Stimulated activated CD8-positive, alpha-beta memory T cell treated with anti-CD3 and anti-CD28 coated beads, Interleukin-12 subunit alpha, Interleukin-12 subunit beta, amount 100 ng/mL, for 24 hours (primary cell): ENCODE measurements at regions not wholly inside any gene's neighbourhood (a gene's known extent, or its start where the extent isn't known, plus 50 kb on each side); places are given as distances from the start of the nearest gene placed in this dataset.

Experiments used
- DNase-seq: peaks from one replicate; pipeline ENCODE4 v3.0.0-alpha.2; 2020; ENCODE audit errors: extremely low read depth

DNA sequence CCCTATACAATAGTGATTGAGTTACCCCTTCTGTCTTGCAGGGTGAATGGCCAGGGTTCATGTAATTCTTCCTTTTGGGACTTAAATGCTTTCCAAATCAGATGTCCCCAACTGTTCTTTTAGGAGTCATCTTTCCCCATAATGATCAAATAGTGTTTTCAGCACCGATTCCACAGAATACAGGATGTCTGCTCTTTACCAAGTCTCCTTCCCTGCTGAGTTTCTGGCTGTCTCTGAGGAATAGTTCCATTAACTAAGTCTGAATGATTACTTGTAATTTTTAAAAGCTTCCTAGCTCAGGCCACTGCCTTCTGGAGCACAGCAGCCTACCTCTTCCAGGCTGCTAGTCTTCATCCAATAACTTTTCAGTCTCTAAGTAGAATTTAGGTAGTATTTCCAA lies 630.7 kb upstream of the ZNF608 start:
- DNase-seq = no peak

- no peak for DNase-seq
Measured at GRCh38 chr5:125381290-125381689, 634.9 kb upstream of the ZNF608 start.

DNA sequence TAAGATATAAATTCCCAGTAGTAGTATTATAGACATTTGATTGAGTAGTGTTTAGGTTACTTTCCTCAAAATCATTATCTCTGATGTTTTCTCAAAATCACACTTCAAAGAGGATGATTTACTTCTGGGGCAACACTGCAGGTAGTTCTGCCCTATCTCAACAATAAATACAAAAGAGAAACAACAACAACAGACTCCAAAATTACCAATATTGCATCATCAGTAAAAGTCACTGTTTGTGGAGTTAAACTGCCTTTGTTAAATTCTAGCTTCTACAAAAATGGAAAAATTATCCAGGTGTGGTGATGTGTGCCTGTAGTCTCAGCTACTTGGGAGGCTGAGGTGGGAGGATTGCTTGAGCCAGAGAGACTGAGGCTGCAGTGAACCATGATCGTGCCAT lies 637.6 kb upstream of the ZNF608 start:
- no peak for DNase-seq

DNA sequence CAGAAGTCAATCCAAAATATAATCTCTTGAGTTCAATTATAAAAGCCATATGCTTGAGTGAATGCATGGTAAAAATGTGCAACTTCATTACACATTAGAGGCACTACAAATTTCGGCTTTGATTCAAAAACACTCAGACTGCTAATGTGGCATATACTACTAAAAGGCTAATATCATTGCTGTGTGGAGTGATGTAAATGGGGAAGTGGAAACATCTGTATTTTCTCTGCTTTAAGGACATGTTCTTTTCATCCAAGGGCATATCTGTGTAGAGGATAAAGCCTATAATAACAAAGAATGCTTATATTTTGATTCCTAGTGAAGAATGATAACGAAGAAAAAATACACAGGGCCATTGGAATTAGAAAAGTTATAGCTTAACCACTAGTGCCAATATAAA lies 643.9 kb upstream of the ZNF608 start:
- no peak for DNase-seq

- no peak for DNase-seq
Measured at GRCh38 chr5:125393221-125393815, 646.9 kb upstream of the ZNF608 start.

DNA sequence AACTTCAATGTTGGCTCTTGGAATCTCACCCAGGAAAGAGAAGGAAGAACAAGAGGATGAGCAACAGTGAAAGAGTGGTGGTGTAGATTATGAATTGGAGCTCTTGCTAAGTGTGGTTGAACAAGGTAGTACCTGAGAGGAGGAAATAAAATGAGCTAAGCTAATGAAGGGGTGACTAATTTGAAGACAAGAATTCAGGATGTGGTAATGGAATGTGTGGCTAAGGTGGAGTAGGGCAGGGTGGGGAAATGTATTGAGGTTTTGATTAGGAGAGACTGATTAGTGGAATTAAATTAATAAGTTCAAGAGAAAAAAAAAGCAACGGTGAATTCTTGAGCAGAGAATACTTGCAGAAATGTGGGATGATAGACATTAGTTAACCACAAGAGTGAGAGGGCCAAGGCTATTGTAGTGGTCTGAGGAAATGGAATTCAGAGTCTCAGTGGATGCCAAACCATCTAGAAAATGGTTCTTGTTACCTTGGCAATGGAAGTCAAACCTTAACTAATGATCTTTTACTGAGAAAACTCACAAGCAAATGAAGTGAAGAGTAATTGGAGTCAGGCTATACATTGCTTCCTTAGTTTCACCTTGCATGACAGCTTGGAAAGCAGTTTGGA lies 648.3 kb upstream of the ZNF608 start:
- DNase-seq = no peak

GRCh38 chr5:125396462-125396861 lies 650.0 kb upstream of the ZNF608 start:
- DNase-seq = no peak

DNA sequence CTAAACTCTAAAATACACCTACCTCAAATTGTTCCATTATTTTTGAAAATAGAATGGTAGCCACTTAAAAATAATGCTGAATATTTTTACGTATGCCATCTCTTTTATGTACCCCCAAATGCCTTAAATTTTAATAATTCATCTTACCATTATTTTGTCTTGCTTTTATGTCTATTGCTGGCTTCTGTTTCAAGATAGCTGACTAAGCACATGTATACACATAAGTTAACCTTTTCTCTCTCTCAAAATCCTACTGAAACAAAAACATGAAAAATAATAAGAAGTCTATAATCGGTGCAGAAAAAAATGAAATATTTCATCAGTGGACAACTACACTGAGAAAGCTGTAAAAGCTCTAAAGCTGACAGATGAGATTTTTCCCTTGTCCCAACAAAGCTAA lies 652.0 kb upstream of the ZNF608 start:
- DNase-seq = no peak

DNA sequence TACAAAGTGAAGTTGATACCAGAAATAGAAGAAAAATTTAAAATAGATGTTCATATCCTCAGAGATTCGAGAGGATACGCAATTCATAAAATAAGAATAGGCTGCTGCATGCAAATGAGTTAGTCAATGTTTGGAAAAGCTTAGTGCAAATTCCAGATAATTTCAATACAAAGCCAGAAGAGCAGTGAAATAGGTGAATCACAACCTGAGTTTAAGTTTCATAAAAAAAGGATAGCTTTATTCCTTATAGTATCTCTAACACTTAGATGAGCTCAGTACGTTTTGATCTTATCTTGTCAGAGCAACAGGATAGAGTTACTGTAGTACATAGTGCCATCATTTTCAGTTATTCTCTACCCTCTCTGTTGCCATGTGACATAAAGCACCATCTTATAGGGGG lies 653.4 kb upstream of the ZNF608 start:
- DNase-seq = no peak

DNA sequence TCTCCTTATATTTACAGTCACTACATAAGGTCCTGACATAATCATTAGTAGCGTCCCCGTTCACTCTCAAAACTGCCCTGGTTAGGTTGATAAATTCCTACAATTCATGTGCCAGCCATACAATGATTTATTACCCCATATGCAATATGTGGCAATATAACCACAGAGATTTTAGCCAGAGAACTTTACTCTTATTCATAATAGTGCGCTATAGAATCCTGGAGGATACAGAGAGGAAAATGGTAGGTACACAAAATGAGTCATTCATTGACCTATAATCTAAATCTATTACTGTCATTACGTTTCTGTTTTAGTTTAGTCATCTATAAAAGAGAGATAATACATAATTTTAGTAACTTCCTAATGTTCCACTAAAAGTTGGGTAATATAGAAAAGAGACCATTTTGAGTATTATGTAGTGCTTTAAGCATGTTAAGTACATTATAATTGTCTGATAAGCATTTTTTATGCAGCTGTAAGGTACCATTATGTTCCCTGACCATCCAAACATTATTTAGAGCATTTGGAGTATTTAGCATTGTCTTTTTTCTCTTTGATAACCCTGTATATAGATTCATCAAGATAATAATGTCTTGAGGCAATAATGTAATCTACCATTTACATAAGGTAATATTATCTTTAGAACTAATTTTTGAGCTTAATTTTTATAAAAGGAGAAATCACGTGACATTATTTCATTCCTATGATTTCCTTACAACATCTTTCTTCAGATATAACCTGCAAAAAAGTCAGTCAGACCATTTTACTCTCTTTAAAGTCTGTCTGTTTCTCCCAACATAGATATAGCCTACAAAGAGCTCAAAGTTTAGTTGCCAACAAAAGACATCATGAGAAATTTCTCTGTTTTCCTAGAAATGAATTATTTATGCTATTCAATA lies 655.5 kb upstream of the ZNF608 start:
- DNase-seq = no peak

- DNase-seq = no peak
Measured at GRCh38 chr5:125402787-125403186, 656.3 kb upstream of the ZNF608 start.

DNA sequence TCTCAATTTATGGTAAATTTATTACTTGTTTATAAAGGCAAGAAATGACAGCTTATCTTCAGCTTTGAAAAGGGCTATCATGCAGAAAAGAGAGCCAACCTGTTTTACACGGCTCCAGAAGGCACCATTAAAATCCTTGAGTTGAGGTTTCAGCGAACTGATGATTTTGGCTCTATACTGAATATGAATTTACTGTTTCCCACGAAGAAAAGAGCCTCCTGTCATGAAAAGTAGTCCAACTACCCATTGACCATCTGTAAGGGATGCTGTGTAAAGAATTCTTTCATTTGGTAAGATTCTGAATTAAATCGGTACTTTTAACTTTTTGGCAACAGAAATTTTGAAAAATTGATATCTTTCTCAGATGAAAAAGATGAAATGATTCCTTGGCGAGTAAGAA lies 657.6 kb upstream of the ZNF608 start:
- no peak for DNase-seq

- DNase-seq = no peak
Measured at GRCh38 chr5:125408448-125409233, 662.2 kb upstream of the ZNF608 start.

DNA sequence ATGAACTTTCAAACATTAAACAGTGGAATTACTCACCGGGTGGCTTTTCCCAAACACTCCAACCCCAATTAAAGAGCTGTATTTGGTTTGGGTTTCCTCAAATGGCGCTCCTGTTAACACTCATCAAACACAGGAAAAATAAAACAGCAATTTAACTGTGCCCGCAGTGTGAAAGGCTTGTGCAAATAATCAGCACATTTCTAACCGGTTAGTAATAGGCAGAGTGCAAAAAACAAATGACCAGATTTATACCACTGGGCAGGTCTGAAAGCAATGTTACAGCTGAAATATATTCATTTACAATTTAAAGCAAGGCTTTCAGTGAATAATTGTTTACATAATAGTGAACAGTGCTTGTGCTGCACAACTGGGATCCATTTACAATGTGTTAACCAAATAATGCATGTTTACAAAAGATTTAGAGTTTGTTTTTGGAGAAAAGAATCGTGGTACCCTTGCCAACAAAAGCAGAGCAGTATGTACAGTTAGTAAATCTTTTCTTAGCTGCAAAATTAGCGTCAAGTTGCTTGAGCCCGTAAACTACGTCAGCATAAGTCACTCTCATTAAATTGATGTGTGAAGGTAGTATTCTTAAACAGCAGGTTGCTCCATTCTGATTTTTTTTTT lies 662.9 kb upstream of the ZNF608 start:
- no peak for DNase-seq

GRCh38 chr5:125409861-125410536 lies 663.6 kb upstream of the ZNF608 start:
- DNase-seq = no peak

- DNase-seq = no peak
Measured at GRCh38 chr5:125410537-125411070, 664.2 kb upstream of the ZNF608 start.

DNA sequence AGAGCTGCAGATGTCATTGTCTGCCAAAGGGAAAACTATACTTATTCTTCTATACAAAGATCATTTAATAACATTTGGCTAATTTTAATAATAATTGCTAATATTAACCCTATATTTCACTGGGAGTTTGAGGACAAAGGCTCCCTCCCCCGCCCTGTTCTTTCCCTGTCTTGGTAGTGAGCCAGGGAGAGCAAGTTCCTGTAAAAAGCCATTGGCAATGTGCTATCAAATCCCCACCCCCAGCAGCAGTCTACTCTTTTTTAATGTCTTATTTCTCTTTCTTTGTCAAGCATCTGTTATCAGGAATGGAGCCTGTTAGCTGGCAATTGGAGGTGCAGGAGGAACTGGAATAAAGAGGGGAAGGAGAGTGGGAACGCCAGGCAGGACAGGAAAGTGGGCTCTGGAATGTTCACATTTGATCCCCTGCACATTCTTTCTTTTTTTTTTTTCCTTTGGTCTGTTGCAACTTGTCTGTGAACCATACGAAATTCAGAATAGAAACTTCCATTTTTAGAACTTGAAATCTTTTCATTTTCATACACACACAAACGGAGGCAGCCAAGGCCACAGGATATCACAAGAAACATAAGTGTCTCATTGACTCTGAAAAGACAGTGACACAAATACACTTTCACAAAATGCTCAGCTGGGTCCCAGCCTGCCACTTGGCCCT lies 664.8 kb upstream of the ZNF608 start:
- no peak for DNase-seq

DNA sequence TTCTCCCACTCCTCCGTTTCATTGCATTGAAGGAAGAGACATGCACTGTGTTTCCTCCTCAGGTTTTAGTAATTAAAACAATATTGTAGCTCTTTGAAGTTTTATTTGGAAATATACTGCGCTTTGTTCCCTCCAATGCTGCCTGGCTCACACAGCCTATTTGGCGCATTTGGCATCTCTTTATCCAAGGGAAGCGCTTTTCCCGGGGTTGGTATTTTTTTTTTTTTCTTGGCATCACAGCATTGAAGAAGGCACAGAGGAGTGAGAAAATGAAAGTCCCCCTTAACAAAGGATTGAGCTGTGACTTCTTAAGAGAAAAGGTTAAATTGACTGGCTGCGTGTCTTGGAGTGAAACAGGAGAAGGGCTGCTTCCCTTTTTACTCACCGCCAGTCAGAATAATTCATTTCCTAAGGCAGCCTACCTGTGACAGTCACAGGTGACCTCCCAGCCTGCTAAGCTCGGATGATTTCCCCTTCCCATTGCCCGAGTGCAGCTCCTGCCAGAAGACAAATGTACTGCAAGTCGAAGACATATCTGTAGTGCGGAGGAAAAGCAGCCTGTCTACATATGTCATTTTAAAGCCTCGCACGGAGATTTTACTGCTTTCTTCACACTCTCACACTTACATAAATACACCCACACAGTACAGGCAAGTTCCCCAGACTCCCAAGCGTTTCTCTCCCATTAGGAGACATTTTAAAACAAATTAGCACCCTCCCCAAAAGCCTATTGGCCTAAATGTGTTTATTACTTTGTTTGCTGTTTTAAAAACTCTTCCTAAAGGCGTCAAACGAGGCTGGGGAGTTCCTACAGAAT lies 665.5 kb upstream of the ZNF608 start:
- no peak for DNase-seq
